Limb (tissue), 2 donors: ENCODE measurements at regions not wholly inside any gene's neighbourhood (a gene's known extent, or its start where the extent isn't known, plus 50 kb on each side); places are given as distances from the start of the nearest gene placed in this dataset.

ENCODE experiments used
- DNase-seq, 2 donors: peaks; one replicate each; pipeline ENCODE4 v3.0.0-alpha.2; 2016; ENCODE audit errors: extremely low spot score in 2 of 2

DNA sequence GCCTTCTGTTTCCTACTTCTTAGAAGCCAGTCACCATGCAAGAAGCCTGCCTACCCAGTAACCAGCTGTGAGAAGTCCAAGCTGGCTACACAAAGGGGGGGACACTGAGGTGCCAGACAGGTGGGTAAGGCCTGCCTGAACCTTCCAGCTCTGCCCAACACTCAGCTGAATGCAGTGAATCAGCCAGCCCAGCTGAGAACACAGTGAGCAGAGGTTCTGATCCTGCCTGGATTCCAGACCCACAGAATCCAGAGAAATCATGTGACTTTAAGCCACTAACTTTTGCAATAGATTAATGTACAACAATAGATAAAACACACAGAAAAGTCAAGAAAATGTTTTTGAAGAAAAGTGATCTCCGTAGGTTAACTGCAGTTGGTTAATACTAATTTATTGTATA, 151.7 kb downstream of the EFNB2 start:
- DNase-seq, result no peak

DNA sequence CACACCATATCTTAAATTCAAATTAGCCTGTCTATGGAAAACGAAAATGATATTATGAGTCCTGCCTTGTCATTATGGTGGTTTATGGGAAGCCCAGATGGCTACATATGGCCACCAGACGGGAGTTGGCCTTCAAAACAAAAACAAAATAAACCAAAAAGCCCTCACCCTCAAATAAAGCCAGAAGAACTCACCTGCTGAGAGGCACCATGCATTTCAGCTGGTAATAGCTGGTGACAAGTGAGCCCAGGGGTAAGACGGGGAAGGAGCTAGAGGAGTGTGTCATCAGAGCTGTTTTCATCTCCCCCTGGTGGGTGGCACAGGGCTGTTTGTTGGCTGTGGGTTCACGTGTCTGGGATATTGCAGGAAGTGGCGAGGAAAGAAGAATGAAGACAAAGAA, 152.9 kb downstream of the EFNB2 start:
- DNase-seq, result no peak

DNA sequence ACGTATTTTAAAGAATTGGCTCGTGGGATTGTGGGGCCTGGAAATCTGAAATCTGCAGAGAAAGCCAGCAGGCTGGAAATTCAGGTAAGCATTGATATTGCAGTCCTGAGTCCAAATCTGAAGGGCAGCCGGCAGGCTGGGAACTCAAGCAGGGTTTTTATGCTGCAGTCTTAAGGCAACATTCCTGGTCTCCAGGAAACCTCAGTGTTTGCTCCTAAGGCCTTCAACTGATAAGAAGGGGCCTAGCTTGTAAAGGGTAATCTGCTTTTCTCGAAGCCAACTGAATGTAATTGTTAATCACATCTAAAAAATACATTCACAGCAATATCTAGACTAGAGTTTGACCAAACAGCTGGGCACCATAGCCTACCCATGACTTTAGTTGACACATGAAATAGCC, 154.4 kb downstream of the EFNB2 start:
- no peak for DNase-seq

DNA sequence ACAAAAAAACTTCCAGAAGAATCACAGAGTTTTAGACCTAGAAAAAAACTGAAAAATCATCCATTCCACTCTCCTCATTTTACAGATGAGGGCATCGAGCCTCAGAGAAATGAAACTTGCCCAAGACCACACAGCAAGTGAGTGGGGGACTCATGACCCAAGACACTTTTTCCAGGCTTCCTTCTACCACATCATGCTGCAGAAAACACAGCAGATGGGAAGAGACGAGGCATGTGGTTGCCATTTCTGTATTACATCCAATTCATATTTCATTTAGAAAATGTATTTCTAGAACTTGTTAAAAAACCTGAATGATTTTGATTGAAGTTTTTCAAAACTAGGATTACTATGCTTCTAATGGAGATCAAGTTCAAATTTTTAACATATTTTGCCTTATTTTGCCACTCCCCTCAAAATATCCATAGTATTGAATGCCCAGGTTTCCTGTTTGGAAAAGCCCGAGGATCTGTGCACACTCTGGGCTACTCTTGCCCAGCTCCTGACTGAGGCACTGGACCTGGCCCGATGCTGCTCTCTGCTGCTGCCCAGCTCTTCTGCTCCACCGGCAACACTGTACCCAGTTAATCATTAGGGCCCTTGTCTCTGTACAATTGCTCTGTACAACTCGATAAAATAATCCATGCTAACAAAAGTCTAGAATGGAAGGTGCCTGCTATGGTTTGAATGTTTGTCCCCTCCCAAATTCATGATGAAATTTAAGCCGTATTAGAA, 157.4 kb downstream of the EFNB2 start:
- no peak for DNase-seq

DNA sequence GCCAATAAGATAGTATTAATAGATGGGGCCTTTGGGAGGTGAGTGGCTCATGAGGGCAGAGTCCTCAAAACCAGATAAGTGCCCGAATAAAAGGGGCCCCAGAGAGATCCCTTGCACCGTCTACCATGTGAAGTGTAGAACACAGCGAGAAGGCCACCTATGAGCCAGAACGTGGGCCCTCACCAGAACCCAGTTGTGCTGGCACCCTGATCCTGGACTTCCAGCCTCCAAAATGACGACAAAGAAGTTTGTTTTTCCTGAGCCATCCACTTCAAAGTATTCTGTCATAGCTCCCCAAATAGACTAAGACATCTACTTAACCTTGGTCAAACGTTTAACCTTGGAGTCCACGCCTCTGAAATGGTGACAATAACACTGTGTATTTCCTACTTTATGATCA, 158.1 kb downstream of the EFNB2 start:
- no peak for DNase-seq

- DNase-seq, result no peak
These were observed 158.9 kb downstream of the EFNB2 start for GRCh38 chr13:106376401-106377112.

GRCh38 chr13:106375085-106375484, 160.4 kb downstream of the EFNB2 start:
- no peak for DNase-seq

DNA sequence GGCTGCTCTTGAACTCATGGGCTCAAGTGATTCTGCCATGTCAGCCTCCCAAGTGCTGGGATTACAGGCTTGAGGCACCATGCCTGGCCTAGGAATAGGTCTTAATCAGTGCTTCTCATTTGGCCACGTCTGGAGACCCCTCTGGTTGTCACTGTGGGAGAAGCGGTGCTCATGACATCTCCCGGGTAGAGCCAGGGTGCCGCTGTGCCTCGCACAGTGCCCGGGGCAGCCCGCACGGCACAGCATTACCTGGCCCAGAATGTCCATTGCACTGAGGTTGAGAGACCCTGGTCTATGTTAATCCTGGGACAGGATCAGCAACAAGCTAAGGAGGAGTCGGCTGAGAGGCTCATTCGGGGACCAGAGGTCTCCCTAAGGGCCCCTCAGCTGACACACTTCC, 160.8 kb downstream of the EFNB2 start:
- no peak for DNase-seq

DNA sequence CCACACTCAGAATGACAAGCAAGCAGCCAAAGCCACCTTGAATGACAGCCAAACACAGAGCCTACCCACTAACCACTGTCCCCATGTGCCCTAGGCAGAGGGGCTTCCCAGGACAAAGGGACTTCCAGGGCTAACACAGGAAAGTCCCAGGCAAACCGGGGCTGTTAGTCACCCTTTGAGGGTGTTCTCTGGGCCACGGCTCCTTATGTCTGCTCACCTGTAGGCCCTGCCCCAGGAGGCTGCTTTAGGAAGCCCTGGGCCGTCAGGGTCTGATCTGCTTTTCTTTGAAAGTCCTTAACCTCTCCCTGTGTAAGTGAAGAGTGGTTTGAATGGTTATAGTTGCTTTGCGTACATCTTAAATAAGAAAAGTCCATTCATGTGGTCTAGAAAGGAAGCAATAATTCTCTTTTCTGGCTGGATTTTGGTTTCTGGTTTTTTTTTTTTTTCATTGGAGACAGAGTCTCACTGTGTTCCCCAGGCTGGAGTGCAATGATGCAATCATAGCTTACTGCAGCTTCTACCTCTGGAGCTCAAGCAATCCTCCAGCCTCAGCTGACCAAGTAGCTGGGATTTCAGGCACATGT, 161.4 kb downstream of the EFNB2 start:
- DNase-seq, result peak in 1 of 2 donors; percentile 18

DNA sequence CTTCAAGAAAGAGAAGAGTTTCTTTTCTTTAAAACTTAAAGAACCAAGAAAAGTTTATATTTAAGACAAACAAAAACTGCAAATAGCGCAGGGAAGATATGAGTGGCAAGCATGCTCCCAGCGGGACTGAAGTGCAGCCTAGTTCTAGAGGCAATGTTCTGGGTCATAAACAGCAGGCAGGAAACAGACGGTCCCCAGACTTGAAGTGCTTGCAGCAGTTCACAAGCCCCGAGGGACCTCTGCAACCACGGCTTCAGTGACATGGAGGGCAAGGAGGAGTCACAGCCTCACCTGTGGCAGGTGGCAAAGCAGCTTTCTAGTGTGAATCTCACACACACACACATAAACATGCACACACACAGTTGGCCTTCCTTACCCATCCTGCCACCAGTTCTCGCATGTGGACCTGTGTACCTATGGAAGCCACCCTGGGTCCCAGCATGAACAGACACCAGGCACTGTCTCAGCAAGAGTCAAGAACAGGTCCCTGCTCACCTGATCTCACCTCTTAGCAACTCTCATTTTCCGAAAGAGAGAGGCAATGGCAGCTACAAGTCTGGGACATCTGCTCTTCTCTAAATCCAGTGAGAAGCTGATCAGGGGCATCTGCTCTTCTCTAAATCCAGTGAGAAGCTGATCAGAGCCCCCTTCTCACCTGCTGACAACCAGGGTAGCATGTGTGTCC, 162.0 kb downstream of the EFNB2 start:
- no peak for DNase-seq

DNA sequence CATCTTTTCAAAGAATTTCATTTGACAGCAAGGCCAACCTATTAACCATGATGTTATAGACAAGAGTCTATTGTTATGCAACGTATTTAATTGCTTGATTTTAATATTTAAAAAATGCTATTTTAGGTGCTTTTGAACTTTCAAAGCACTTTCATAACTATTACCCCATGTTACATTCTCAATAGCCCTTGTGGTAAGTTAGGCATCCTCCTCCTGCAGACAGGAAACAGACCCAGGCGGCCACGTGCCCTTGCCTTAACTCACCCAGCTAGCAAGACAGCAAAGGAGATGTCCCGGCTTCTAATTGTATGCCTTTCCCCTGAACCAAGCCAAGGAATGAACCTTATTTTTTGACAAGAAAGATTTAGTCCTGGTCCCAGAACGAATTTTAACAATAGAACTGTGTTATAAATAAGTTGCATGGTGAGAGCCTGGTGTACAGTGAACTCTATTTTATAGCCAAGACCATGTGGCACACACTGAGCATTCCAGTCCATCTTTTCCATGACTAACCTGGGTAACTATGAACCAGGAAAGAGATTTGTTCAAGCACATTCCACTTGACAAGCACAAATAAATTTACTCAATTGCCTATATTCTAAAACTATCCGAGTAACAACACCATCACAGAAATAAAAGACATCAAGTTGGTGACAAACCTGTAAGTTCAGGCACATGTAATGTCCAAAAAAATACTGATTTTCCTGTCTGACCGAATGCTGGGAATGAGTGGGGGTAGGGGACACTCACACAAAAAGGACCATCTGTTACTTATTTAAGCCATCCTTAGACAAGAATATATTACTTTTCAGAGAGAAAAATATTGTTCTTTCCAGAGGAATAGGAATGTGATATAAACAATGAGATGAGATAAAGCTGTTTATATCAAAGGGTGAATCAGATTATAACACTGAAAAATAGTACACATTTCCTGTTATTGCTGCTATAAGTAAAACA, 163.0 kb downstream of the EFNB2 start:
- DNase-seq, result no peak

DNA sequence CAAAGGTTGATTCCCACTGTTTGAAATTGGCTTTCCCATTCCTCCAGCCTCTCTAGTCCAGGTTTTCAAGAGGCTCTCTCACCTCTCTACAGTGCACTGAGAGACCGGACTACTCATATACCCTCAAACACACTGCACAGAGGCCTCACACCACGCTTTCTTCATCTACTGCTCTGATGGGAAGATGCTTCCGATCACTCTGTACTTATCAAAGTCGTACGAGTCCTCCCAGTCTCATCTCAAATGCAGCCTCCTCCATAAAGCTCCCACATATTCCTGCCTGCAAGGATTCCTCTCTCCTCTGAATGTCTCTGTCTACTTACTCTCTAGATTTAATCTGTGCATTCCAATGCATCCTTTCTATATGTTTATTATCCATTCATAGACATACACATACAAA, 164.4 kb downstream of the EFNB2 start:
- no peak for DNase-seq

DNA sequence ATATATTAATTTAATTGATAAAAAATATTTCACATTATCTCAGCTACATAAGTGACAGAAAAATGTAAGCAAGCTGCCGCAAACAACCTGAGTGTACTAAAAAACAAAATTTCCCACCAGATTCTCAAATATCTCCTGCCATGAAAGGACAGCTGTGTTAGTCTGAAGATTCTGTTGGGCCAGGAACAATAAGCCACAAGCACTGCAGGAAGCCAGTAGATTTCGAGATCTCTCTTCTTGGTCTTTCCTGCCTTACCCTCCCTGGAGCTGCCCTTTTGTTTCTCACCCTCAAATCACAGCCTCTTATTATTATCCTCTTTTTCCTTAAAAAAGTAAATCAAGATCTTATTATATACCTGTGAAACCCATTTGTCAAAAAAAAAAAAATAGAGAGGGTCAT, 165.6 kb downstream of the EFNB2 start:
- no peak for DNase-seq

DNA sequence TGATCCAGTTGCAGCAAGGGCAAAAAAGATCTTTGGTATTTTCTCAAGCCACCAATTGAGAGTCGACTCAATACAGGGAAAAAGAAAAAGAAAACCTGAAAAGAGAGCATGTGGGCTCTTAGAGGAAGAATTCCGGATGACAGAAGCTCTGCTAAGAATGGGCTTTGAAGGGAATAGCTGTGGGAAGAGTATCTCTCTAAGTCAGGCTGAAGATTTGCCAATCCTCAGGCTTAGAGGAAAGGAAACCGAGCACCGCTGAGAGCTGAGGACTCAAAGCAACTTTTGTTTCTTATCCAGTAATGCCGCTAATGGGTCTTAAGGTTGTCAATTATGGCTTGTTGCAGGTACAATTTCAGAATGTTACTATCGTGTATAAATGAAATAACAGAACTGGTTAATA, 166.4 kb downstream of the EFNB2 start:
- DNase-seq, result no peak

DNA sequence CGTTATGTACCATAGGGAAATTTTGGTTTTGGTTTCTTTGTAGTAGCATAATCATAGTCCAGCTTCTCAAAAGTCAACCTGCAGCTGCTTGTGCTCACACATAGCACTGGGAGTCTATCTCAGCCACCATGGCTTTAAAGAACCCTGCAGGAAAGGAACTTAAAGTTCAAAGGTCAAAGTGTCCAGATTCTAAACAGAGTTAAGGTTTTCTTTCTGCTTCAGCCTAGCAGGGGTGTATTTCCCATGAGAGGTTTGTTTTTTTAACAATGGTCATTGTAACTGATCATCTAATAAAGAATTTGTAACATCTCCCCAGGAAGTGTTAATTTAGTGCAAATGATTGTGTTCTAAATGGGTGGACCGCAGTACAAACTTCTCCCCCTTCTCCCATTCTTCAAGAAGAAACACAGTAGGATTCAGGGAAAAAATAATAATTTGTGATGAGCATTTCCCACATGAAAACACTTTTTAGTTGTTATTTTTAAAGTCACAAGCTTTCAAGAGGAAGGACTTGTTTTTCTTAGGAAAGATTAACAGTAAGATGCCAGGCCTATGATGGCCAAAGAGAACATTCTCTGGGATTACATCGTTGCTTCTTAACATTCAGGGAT, 168.0 kb downstream of the EFNB2 start:
- DNase-seq, result no peak

- DNase-seq, result no peak
These were observed 172.8 kb downstream of the EFNB2 start for GRCh38 chr13:106362707-106363106.

DNA sequence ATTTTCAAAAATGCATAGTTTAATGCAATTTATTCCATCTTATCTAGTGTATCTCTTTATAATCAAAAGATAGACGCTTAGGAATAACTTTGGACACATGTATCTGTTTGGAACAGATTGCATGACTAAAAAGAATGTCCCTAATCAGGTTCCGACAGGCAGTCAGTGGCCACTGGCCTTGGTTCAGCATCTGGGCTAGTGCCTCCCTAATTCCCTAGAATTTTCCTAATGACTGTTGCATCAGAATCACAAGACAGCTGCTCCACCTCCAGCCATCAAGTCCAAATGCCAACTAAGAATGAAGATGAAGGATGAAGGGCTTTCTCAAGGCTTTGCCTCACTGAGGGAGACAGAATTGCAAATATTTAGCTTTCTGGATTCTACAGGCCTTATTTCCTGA, 173.8 kb downstream of the EFNB2 start:
- DNase-seq, result no peak

DNA sequence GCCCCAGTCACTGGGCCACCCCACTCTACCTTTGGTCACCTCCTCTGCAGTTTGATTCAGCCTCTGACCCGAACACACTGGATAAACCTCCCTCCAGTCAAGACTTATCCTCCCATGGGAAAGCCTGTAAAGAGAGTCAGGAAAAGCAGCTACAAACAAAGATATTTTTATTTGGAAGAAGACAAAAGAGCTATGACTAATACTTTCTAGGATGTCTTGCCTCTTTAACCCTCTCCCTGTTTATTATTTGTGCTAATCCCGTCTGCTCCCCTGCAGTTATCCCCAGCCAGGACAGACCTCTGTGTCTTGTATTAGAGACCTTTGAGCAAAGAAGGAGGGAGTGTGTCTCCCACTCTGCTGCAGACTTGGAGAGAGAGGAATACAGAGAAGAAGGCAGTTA, 178.3 kb downstream of the EFNB2 start:
- no peak for DNase-seq

DNA sequence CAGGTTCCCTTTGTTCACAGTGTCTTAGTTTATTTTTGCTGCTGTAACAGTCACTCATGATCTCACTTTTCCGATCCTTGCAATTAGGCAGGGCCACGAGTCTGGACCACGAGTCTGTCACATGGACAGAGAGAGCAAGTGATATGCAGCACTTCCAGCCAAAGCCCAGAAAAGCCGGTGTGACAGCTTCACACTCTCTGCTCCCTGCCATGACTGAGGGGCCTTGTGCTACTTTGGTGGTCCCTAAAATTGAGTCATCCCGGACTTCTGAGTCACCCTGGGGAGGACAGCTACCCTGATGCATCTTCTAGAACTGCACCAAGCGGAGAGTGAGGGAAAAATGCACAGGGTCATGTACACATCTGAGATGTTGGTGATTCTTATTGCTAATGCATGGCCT, 179.6 kb downstream of the EFNB2 start:
- no peak for DNase-seq

DNA sequence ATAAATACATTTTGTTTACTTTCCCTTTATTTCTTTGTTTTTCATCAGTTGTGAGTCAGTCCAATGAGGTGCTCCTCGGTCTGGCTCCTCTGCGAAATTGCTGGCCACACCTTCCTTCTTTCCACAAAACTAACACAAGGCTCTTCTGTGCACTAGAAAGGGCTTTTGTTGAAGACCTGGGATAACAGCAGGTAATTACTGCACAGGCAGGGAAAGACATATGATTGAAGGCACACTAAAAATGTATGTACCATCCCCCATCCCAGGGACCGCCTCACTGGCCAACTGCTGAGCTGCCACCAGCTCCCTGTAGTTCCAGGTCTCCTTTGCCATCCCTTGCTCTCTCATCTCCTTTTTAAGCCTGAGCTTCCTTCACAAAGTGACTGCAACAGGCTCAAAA, 180.5 kb downstream of the EFNB2 start:
- no peak for DNase-seq

DNA sequence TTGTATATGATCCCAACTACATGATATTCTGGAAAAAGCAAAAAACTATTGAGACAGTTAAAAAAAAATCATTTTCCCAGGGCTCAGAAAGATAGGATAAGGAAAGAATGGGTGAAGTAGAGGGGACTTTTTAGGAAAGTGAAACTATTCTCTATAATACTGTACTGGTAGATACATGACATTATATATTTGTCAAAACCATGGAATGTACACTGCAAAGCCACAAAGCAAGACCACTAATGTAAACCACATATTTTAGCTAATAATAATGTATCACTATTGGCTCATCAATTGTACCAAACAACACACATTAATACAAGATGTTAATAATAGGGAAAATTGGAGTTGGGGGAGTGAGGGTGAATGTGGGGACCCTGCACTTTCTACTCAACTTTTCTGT, 182.6 kb downstream of the EFNB2 start:
- DNase-seq, result no peak
